SK-N-SH (cell line): ENCODE measurements at regions not wholly inside any gene's neighbourhood (a gene's known extent, or its start where the extent isn't known, plus 50 kb on each side); places are given as distances from the start of the nearest gene placed in this dataset.

ENCODE experiments used
- CTCF ChIA-PET: fragments of 300-600, 350-600 bp; formaldehyde crosslinking; extraction: SDS; loops from one replicate; lab custom pipeline; 2021; lab: Yijun Ruan, JAX
- POLR2A ChIA-PET: fragments of 350-600 bp; sonication (Branson Sonifier 250); formaldehyde crosslinking; extraction: SDS; loops from one replicate; lab custom pipeline; 2020; ENCODE audit warnings: antibody characterized with exemption, inconsistent platforms; lab: Yijun Ruan, JAX
- DNase-seq: peaks from one replicate; pipeline ENCODE4 v3.0.0; 2012
- H2AFZ ChIP-seq: fragments of 200-600 bp; sonication (generic); 2 replicates; pipeline ENCODE4 v1.8.1; 2016; ENCODE audit warnings: antibody characterized with exemption, mild to moderate bottlenecking, low read depth
- H3F3A ChIP-seq: fragments of 200-600 bp; sonication (generic); replicated peaks from 2 replicates; pipeline ENCODE3; 2016; ENCODE audit warnings: antibody characterized with exemption, mild to moderate bottlenecking; ENCODE audit not compliant: insufficient read depth
- H3K27ac ChIP-seq, 2 experiments: fragments of 200-500 bp in 1 of 2; fragments of 200-600 bp in 1 of 2; sonication (Bioruptor generic) in 1 of 2; sonication (generic), shearing (Covaris generic) in 1 of 2; 2 replicates each; pipeline versions ENCODE4 v1.5.1 to v1.6.1; 2014 to 2016; ENCODE audit warnings: low read depth in 2 of 2, inconsistent platforms in 1 of 2, low read length in 1 of 2, mild to moderate bottlenecking in 1 of 2, mixed read lengths in 1 of 2
- H3K27me3 ChIP-seq: fragments of 200-600 bp; sonication (generic), shearing (Covaris generic); 2 replicates; pipeline ENCODE4 v1.6.1; 2016; ENCODE audit warnings: mixed run types; ENCODE audit not compliant: insufficient read depth
- H3K36me3 ChIP-seq, 2 experiments: fragments of 200-500 bp in 1 of 2; fragments of 200-600 bp in 1 of 2; sonication (Bioruptor generic) in 1 of 2; sonication (generic) in 1 of 2; replicated peaks in 1 of 2; 2 replicates each; pipeline versions ENCODE3 to v1.5.1; 2014 to 2016; ENCODE audit warnings: low read length in 1 of 2, mild to moderate bottlenecking in 1 of 2; ENCODE audit not compliant: insufficient read depth in 2 of 2, control insufficient read depth in 1 of 2
- H3K4me1 ChIP-seq, 2 experiments: fragments of 200-500 bp in 1 of 2; fragments of 200-600 bp in 1 of 2; sonication (Bioruptor generic) in 1 of 2; sonication (generic), shearing (Covaris generic) in 1 of 2; 2 replicates each; pipeline versions ENCODE4 v1.5.1 to v1.6.1; 2014 to 2016; ENCODE audit warnings: low read depth in 1 of 2, low read length in 1 of 2, mixed run types in 1 of 2; ENCODE audit not compliant: insufficient read depth in 2 of 2, control insufficient read depth in 1 of 2
- H3K4me2 ChIP-seq: fragments of 200-600 bp; sonication (generic), shearing (Covaris generic); 2 replicates; pipeline ENCODE4 v1.6.1; 2017; ENCODE audit warnings: mixed run types
- H3K4me3 ChIP-seq, 2 experiments: fragments of 200-500 bp in 1 of 2; fragments of 200-600 bp in 1 of 2; sonication (Bioruptor generic) in 1 of 2; sonication (generic), shearing (Covaris generic) in 1 of 2; 2 replicates each; pipeline versions ENCODE4 v1.5.1 to v1.8.1; 2014 to 2016; ENCODE audit warnings: low read depth in 2 of 2, inconsistent platforms in 1 of 2, low read length in 1 of 2, mild to moderate bottlenecking in 1 of 2, mixed read lengths in 1 of 2, moderate library complexity in 1 of 2
- H3K79me2 ChIP-seq: fragments of 200-600 bp; sonication (generic); 2 replicates; pipeline ENCODE4 v1.8.1; 2017; ENCODE audit warnings: mild to moderate bottlenecking; ENCODE audit not compliant: insufficient read depth
- H3K9ac ChIP-seq: fragments of 200-600 bp; sonication (generic); 2 replicates; pipeline ENCODE4 v1.6.1; 2017; ENCODE audit warnings: mixed run types
- H3K9me2 ChIP-seq: fragments of 200-600 bp; sonication (generic); 2 replicates; pipeline ENCODE4 v1.6.1; 2017; ENCODE audit warnings: mixed run types
- H3K9me3 ChIP-seq: fragments of 200-600 bp; sonication (generic); 2 replicates; pipeline ENCODE4 v1.6.1; 2017; ENCODE audit warnings: mixed run types, mild to moderate bottlenecking, moderate library complexity
- H4K20me1 ChIP-seq: fragments of 200-600 bp; sonication (generic); 2 replicates; pipeline ENCODE4 v1.6.1; 2017; ENCODE audit warnings: mild to moderate bottlenecking, mixed run types; ENCODE audit not compliant: insufficient read depth
- ELF1 ChIP-seq: IDR thresholded peaks from 2 replicates; pipeline ENCODE4 v1.4.0; 2012
- FOXM1 ChIP-seq: IDR thresholded peaks from 2 replicates; pipeline ENCODE4 v1.4.0; 2012; ENCODE audit warnings: low read depth, mild to moderate bottlenecking
- GABPA ChIP-seq: IDR thresholded peaks from 2 replicates; pipeline ENCODE4 v1.4.0; 2012; ENCODE audit warnings: low read depth, mild to moderate bottlenecking
- JUND ChIP-seq: IDR thresholded peaks from 2 replicates; pipeline ENCODE4 v1.4.0; 2012
- MXI1 ChIP-seq: IDR thresholded peaks from 2 replicates; pipeline ENCODE4 v1.6.1; 2012; ENCODE audit warnings: mild to moderate bottlenecking, low read depth, low read length, improper control_type of control experiment
- NFIC ChIP-seq: IDR thresholded peaks from 2 replicates; pipeline ENCODE4 v1.4.0; 2012; ENCODE audit warnings: borderline replicate concordance
- PBX3 ChIP-seq: IDR thresholded peaks from 2 replicates; pipeline ENCODE4; 2012
- RAD21 ChIP-seq: IDR thresholded peaks from 2 replicates; pipeline ENCODE4 v1.6.1; 2012; ENCODE audit warnings: mild to moderate bottlenecking, low read length
- RCOR1 ChIP-seq: fragments of 150-350 bp; IDR thresholded peaks from 2 replicates; pipeline ENCODE4 v1.6.1; 2017; ENCODE audit warnings: antibody characterized with exemption, low read length
- RFX5 ChIP-seq: IDR thresholded peaks from 2 replicates; pipeline ENCODE4 v1.6.1; 2012; ENCODE audit warnings: mild to moderate bottlenecking, improper control_type of control experiment, low read length
- TAF1 ChIP-seq: IDR thresholded peaks from 2 replicates; pipeline ENCODE4 v1.6.1; 2012; ENCODE audit warnings: low read depth, mild to moderate bottlenecking, low read length, moderate library complexity, borderline replicate concordance
- TCF12 ChIP-seq: IDR thresholded peaks from 2 replicates; pipeline ENCODE4 v1.4.0; 2012
- TEAD4 ChIP-seq: IDR thresholded peaks from 2 replicates; pipeline ENCODE4 v1.4.0; 2012; ENCODE audit warnings: mild to moderate bottlenecking, borderline replicate concordance; ENCODE audit not compliant: insufficient read depth
- YY1 ChIP-seq: IDR thresholded peaks from 2 replicates; pipeline ENCODE4 v1.4.0; 2012; ENCODE audit warnings: low read depth, mild to moderate bottlenecking
- WGBS: methylation state at CpG from one replicate; pipeline ENCODE4 v1.1.6; 2017; ENCODE audit warnings: low lambda C conversion rate; 5-methylcytosine and 5-hydroxymethylcytosine counted together
- TF ChIP-seq, protein P1 (sequence below): IDR thresholded peaks from 2 replicates; pipeline ENCODE4 v1.6.1; 2012; ENCODE audit warnings: mild to moderate bottlenecking, low read depth, low read length, moderate library complexity
- TF ChIP-seq, protein P2 (sequence below): fragments of 150-350 bp; IDR thresholded peaks from 2 replicates; pipeline ENCODE4 v1.6.1; 2016; ENCODE audit warnings: mild to moderate bottlenecking, low read depth, low read length

DNA sequence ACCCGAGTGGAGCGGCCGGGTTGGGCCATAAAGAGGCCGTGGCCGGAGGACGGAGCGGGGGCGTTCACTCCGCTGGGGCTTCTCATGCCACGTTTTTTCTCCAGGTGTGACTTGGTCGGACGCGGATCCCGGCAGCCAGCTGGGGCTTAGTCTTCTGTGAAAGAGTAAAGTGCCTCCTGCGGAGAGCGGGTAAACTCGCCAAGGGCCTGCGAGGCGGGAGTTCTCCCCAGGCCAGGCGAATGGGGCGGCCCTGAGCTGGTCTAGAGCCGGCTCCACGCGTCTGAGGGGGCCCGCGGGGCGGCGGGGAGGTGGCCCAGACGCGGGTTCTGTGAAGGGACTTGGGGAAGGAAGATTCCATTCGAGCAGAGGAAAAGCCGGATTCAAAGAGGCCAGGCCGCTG, 86.3 kb upstream of the VIPR2 start (continued):
- TF ChIP-seq PBX3 (no peak), TCF12 (no peak)

DNA sequence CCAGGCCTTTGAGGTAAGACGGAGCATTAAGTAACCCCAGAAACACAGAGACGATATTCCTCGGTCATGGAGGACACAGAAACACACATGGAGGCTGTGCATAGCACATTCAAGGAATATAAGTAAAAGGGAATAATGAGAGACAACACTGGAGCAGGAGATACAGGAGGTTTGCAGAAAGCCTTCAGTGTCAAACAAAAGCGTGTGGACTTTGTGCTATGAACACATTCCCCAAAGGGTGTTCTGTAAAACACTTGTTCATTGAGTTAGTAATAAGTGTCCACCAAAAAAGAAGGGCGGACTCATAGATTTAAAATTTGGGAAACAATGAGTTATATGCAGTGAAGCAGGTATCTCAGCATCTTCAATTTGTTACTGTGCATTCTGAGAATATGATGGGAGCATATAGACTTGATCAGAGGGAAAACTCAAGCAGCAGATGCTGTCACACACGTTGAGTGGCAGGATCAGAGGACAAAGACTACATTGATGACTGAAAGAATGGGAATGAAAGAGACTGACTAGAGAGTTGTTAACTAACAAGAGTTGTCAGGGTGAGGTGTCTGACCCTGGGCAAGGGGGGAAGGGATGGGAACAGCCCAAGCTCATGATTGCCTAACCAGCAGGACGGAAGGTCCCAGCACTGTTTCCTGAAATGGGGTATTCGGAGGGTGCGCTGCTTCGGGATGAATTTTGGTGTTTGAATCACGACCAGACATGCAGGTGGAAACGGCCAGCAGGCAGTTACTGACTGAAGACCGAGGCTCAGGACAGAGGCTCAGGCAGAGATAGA, 85.2 kb upstream of the VIPR2 start:
- CTCF ChIA-PET: no interaction called here
- H3K9me2 ChIP-seq: no peaks in the 10 kb centered on the region

More for the DNA sequence above, 85.2 kb upstream of the VIPR2 start:
- POLR2A ChIA-PET: no interaction called here
- no peak overlapping the region for H3K4me2 ChIP-seq
- no peak overlapping the region for H3K27ac ChIP-seq
- H4K20me1 ChIP-seq: no peaks in the 10 kb centered on the region
- no peak overlapping the region for H3K9ac ChIP-seq
- no peak for TF ChIP-seq RCOR1
- TF ChIP-seq TAF1: no peak
- TF ChIP-seq GABPA: no peak
- TF ChIP-seq RFX5: no peak
- TF ChIP-seq PBX3: no peak
- TF ChIP-seq FOXM1: no peak
- TF ChIP-seq, protein P1, sequence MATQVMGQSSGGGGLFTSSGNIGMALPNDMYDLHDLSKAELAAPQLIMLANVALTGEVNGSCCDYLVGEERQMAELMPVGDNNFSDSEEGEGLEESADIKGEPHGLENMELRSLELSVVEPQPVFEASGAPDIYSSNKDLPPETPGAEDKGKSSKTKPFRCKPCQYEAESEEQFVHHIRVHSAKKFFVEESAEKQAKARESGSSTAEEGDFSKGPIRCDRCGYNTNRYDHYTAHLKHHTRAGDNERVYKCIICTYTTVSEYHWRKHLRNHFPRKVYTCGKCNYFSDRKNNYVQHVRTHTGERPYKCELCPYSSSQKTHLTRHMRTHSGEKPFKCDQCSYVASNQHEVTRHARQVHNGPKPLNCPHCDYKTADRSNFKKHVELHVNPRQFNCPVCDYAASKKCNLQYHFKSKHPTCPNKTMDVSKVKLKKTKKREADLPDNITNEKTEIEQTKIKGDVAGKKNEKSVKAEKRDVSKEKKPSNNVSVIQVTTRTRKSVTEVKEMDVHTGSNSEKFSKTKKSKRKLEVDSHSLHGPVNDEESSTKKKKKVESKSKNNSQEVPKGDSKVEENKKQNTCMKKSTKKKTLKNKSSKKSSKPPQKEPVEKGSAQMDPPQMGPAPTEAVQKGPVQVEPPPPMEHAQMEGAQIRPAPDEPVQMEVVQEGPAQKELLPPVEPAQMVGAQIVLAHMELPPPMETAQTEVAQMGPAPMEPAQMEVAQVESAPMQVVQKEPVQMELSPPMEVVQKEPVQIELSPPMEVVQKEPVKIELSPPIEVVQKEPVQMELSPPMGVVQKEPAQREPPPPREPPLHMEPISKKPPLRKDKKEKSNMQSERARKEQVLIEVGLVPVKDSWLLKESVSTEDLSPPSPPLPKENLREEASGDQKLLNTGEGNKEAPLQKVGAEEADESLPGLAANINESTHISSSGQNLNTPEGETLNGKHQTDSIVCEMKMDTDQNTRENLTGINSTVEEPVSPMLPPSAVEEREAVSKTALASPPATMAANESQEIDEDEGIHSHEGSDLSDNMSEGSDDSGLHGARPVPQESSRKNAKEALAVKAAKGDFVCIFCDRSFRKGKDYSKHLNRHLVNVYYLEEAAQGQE: no peak
- TF ChIP-seq, protein P2, sequence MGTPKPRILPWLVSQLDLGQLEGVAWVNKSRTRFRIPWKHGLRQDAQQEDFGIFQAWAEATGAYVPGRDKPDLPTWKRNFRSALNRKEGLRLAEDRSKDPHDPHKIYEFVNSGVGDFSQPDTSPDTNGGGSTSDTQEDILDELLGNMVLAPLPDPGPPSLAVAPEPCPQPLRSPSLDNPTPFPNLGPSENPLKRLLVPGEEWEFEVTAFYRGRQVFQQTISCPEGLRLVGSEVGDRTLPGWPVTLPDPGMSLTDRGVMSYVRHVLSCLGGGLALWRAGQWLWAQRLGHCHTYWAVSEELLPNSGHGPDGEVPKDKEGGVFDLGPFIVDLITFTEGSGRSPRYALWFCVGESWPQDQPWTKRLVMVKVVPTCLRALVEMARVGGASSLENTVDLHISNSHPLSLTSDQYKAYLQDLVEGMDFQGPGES: no peak
- no peak for TF ChIP-seq ELF1
- TF ChIP-seq TEAD4: no peak
- no peak for TF ChIP-seq MXI1
- no peak for TF ChIP-seq NFIC
- no peak for TF ChIP-seq RAD21
- TF ChIP-seq JUND: no peak
- no peak for TF ChIP-seq YY1
- no peak for DNase-seq
- H3F3A ChIP-seq: no peaks in the 10 kb centered on the region
- no peak overlapping the region for H2AFZ ChIP-seq
- no peaks in the 10 kb centered on the region for H3K79me2 ChIP-seq
- H3K27me3 ChIP-seq: no peaks in the 10 kb centered on the region
- WGBS: 33% methylated on average over 13 of the region's 13 CpGs
- no peak overlapping the region for H3K4me3 ChIP-seq
- H3K36me3 ChIP-seq: no peaks in the 10 kb centered on the region
- peaks cover 0 to 21% of the 10 kb centered on the region in 2 experiments; a peak in 2 of 4 replicates for H3K4me1 ChIP-seq
- peaks cover 12% of the 10 kb centered on the region; the same call in 1 of the 2 replicates for H3K9me3 ChIP-seq
